OCI-LY1 (cell line): ENCODE measurements at regions not wholly inside any gene's neighbourhood (a gene's known extent, or its start where the extent isn't known, plus 50 kb on each side); places are given as distances from the start of the nearest gene placed in this dataset.
"Not testable (repeated sequence)": the region's sequence is repeated elsewhere in the genome, so short reads cannot be mapped to it uniquely, and the experiment has no call there.

Experiments used
- H2AFZ ChIP-seq: fragments of 200-600 bp; sonication (generic), shearing (Covaris generic); 2 replicates; pipeline ENCODE4 v1.6.0; 2014; ENCODE audit warnings: antibody characterized with exemption, mild to moderate bottlenecking, low read length
- H3F3A ChIP-seq: fragments of 200-600 bp; sonication (generic), shearing (Covaris generic); 2 replicates; pipeline ENCODE4 v1.6.0; 2014; ENCODE audit warnings: mild to moderate bottlenecking, antibody characterized with exemption, low read length, moderate library complexity; ENCODE audit not compliant: insufficient read depth
- H3K27ac ChIP-seq: fragments of 200-600 bp; sonication (generic); 2 replicates; pipeline ENCODE4 v1.5.1; 2014; ENCODE audit warnings: low read length, mixed run types, mild to moderate bottlenecking, low read depth; ENCODE audit not compliant: poor library complexity, severe bottlenecking
- H3K27me3 ChIP-seq: fragments of 200-600 bp; sonication (generic); 2 replicates; pipeline ENCODE4 v1.6.0; 2014; ENCODE audit warnings: antibody characterized with exemption, mild to moderate bottlenecking, low read length, moderate library complexity; ENCODE audit not compliant: insufficient read depth
- H3K36me3 ChIP-seq: fragments of 200-600 bp; sonication (generic); 2 replicates; pipeline ENCODE4 v1.6.1; 2014; ENCODE audit warnings: mild to moderate bottlenecking, antibody characterized with exemption, low read length, moderate library complexity, mixed read lengths; ENCODE audit not compliant: insufficient read depth
- H3K4me1 ChIP-seq: fragments of 200-600 bp; sonication (generic); 2 replicates; pipeline ENCODE4 v1.5.1; 2014; ENCODE audit warnings: mild to moderate bottlenecking, low read length, moderate library complexity; ENCODE audit not compliant: insufficient read depth, severe bottlenecking
- H3K4me2 ChIP-seq: fragments of 200-600 bp; sonication (generic), shearing (Covaris generic); 2 replicates; pipeline ENCODE4 v1.6.1; 2014; ENCODE audit warnings: low read length
- H3K4me3 ChIP-seq: fragments of 200-600 bp; sonication (generic); 2 replicates; pipeline ENCODE4 v1.5.1; 2014; ENCODE audit warnings: low read length, low read depth, mild to moderate bottlenecking, mixed read lengths; ENCODE audit not compliant: poor library complexity, severe bottlenecking
- H3K79me2 ChIP-seq: fragments of 200-600 bp; shearing (Covaris generic); 2 replicates; pipeline ENCODE4 v1.6.1; 2016; ENCODE audit warnings: mixed run types, low read length, mixed read lengths; ENCODE audit not compliant: insufficient read depth
- H3K9ac ChIP-seq: fragments of 200-600 bp; sonication (generic), shearing (Covaris generic); 2 replicates; pipeline ENCODE4 v1.6.1; 2014; ENCODE audit warnings: mild to moderate bottlenecking, low read length, mixed read lengths
- H3K9me2 ChIP-seq: fragments of 200-600 bp; sonication (generic), shearing (Covaris generic); 2 replicates; pipeline ENCODE4 v1.6.1; 2014; ENCODE audit warnings: low read depth, mild to moderate bottlenecking, low read length, mixed read lengths
- H3K9me3 ChIP-seq: fragments of 200-600 bp; shearing (Covaris generic); 2 replicates; pipeline ENCODE4 v1.6.1; 2014; ENCODE audit warnings: low read length, mixed read lengths
- H4K20me1 ChIP-seq: fragments of 200-600 bp; sonication (generic), shearing (Covaris generic); 2 replicates; pipeline ENCODE4 v1.6.0; 2016; ENCODE audit warnings: mild to moderate bottlenecking, low read length; ENCODE audit not compliant: insufficient read depth
- CTCF ChIP-seq: fragments of 200-600 bp; sonication (generic), shearing (Covaris generic); IDR thresholded peaks from 2 replicates; pipeline ENCODE4 v1.5.1; 2017; ENCODE audit warnings: mild to moderate bottlenecking, antibody characterized with exemption, low read length, moderate library complexity, mixed read lengths
- EZH2 ChIP-seq: fragments of 200-600 bp; sonication (generic), shearing (Covaris generic); IDR thresholded peaks from 2 replicates; pipeline ENCODE4 v1.8.0; 2017; ENCODE audit warnings: borderline replicate concordance, mixed run types, mild to moderate bottlenecking, antibody characterized with exemption, low read length, moderate library complexity, mixed read lengths

GRCh38 chr16:29204806-29205135 lies 201.7 kb downstream of the NPIPB11 start:
- Histone ChIP-seq H3F3A (no peaks in the 10 kb centered on the region), H3K27ac (no peak overlapping the region), H3K4me3 (no peak overlapping the region), H3K4me1 (no peaks in the 10 kb centered on the region), H3K9me2 (no peaks in the 10 kb centered on the region), H4K20me1 (no peaks in the 10 kb centered on the region), H3K9me3 (no peaks in the 10 kb centered on the region), H3K79me2 (no peaks in the 10 kb centered on the region), H2AFZ (no peak overlapping the region), H3K27me3 (no peaks in the 10 kb centered on the region), H3K9ac (no peak overlapping the region), H3K36me3 (no peaks in the 10 kb centered on the region; the same call in 1 of the 2 replicates), H3K4me2 (no peak overlapping the region)
- TF ChIP-seq CTCF: no peak
- TF ChIP-seq EZH2: no peak

GRCh38 chr16:29203933-29204805 lies 202.3 kb downstream of the NPIPB11 start:
- H3K9me2 ChIP-seq, H3K79me2 ChIP-seq, H2AFZ ChIP-seq, H4K20me1 ChIP-seq, H3K4me2 ChIP-seq, H3K4me3 ChIP-seq, H3F3A ChIP-seq, H3K9me3 ChIP-seq, H3K27me3 ChIP-seq, H3K36me3 ChIP-seq, H3K4me1 ChIP-seq, H3K27ac ChIP-seq, H3K9ac ChIP-seq: not testable (repeated sequence)

GRCh38 chr16:29203046-29203932 lies 203.2 kb downstream of the NPIPB11 start:
- not testable (repeated sequence) for H3K9me3 ChIP-seq, H2AFZ ChIP-seq, H3K79me2 ChIP-seq, H3F3A ChIP-seq, H3K27me3 ChIP-seq, H3K4me3 ChIP-seq, H3K9ac ChIP-seq, H3K27ac ChIP-seq, H3K9me2 ChIP-seq, H4K20me1 ChIP-seq, H3K4me1 ChIP-seq, H3K4me2 ChIP-seq, H3K36me3 ChIP-seq

- not testable (repeated sequence) for H2AFZ ChIP-seq, H3K79me2 ChIP-seq, H3K4me2 ChIP-seq, H3F3A ChIP-seq, H3K9me2 ChIP-seq, H3K36me3 ChIP-seq, H3K9ac ChIP-seq, H3K9me3 ChIP-seq, H3K27me3 ChIP-seq, H3K4me3 ChIP-seq, H4K20me1 ChIP-seq, H3K4me1 ChIP-seq, H3K27ac ChIP-seq
These were observed 203.9 kb downstream of the NPIPB11 start for GRCh38 chr16:29202642-29203041.

GRCh38 chr16:29202025-29202632 lies 204.4 kb downstream of the NPIPB11 start:
- not testable (repeated sequence) for H3K4me2 ChIP-seq, H3K27me3 ChIP-seq, H3K9me3 ChIP-seq, H3F3A ChIP-seq, H4K20me1 ChIP-seq, H3K27ac ChIP-seq, H3K4me3 ChIP-seq, H2AFZ ChIP-seq, H3K4me1 ChIP-seq, H3K36me3 ChIP-seq, H3K9ac ChIP-seq, H3K9me2 ChIP-seq, H3K79me2 ChIP-seq

GRCh38 chr16:29201296-29202024 lies 205.1 kb downstream of the NPIPB11 start:
- H3K36me3 ChIP-seq, H3K27ac ChIP-seq, H3K4me3 ChIP-seq, H3F3A ChIP-seq, H3K4me1 ChIP-seq, H4K20me1 ChIP-seq, H2AFZ ChIP-seq, H3K9me3 ChIP-seq, H3K79me2 ChIP-seq, H3K4me2 ChIP-seq, H3K27me3 ChIP-seq, H3K9me2 ChIP-seq, H3K9ac ChIP-seq: not testable (repeated sequence)
